AG04450 (cell line): ENCODE measurements at regions not wholly inside any gene's neighbourhood (a gene's known extent, or its start where the extent isn't known, plus 50 kb on each side); places are given as distances from the start of the nearest gene placed in this dataset.

ENCODE experiments used
- CTCF ChIA-PET: fragments of 300-600, 350-600 bp; formaldehyde crosslinking; extraction: SDS; loops from one replicate; lab custom pipeline; 2022; ENCODE audit warnings: antibody characterized with exemption, inconsistent platforms; lab: Charles Lee
- POLR2A ChIA-PET: fragments of 350-600 bp; formaldehyde crosslinking; extraction: SDS; loops from one replicate; lab custom pipeline; 2021; ENCODE audit warnings: antibody characterized with exemption, inconsistent platforms; lab: Yijun Ruan, JAX
- DNase-seq: peaks from one replicate; pipeline ENCODE4 v3.0.0-alpha.2; 2011; ENCODE audit warnings: low read depth, low spot score
- H3K27ac ChIP-seq: one replicate; pipeline ENCODE4 v1.5.1; 2012; ENCODE audit warnings: low read depth, low read length, control low read depth
- H3K27me3 ChIP-seq: one replicate; pipeline ENCODE4 v1.6.0; 2012; ENCODE audit warnings: low read length; ENCODE audit not compliant: control insufficient read depth, insufficient read depth
- H3K4me3 ChIP-seq: 2 replicates; pipeline ENCODE4 v1.5.1; 2011; ENCODE audit warnings: mild to moderate bottlenecking, low read depth, low read length, control low read depth
- H3K9me3 ChIP-seq: 2 replicates; pipeline ENCODE4 v1.5.1; 2012; ENCODE audit warnings: low read length; ENCODE audit not compliant: control insufficient read depth, insufficient read depth
- CTCF ChIP-seq: IDR thresholded peaks from 2 replicates; pipeline ENCODE4 v1.5.1; 2011; ENCODE audit warnings: low read depth, low read length, control low read depth, inconsistent platforms

DNA sequence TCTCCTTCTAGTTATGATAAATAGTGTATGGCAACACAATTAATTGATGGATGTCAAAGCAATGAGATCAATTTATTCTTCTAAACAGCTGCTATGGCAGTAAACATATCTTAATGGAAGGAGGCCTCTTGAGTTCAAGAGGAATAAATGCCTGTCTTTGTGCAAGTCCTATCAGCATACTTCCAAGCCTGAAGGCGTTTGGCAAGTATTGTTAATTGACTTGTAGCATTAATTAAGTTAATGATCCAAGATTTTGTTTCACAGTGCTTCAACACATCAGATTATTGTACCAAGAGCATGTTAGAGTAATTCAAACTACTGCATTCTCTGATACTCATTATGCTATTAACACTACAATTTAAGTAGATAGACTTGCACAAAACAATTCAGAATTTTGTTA lies 144.8 kb downstream of the FAT4 start:
- CTCF ChIA-PET: no interaction called here
- no peak for TF ChIP-seq CTCF
- Histone ChIP-seq H3K9me3 (no peaks in the 10 kb centered on the region), H3K27ac (no peak overlapping the region), H3K4me3 (no peak overlapping the region), H3K27me3 (no peaks in the 10 kb centered on the region)
- POLR2A ChIA-PET: no interaction called here
- no peak for DNase-seq

- no peak overlapping the region for H3K27ac ChIP-seq
- ChIA-PET POLR2A (no interaction called here), CTCF (no interaction called here)
Measured at GRCh38 chr4:125461676-125462363, 147.1 kb downstream of the FAT4 start.

GRCh38 chr4:125464146-125464545 lies 149.4 kb downstream of the FAT4 start:
- H3K9me3 ChIP-seq: no peaks in the 10 kb centered on the region
- no peak overlapping the region for H3K4me3 ChIP-seq
- no peak for DNase-seq
- TF ChIP-seq CTCF: no peak
- CTCF ChIA-PET: no interaction called here
- H3K27ac ChIP-seq: no peak overlapping the region
- no peaks in the 10 kb centered on the region for H3K27me3 ChIP-seq
- POLR2A ChIA-PET: no interaction called here

More at GRCh38 chr4:125461676-125462363, 147.1 kb downstream of the FAT4 start:
- Histone ChIP-seq H3K9me3 (no peaks in the 10 kb centered on the region), H3K4me3 (no peak overlapping the region), H3K27me3 (no peaks in the 10 kb centered on the region)
- no peak for DNase-seq
- TF ChIP-seq CTCF: no peak

- H3K9me3 ChIP-seq: no peaks in the 10 kb centered on the region
- no peak overlapping the region for H3K4me3 ChIP-seq
- no peak overlapping the region for H3K27ac ChIP-seq
- no peak for TF ChIP-seq CTCF
- ChIA-PET CTCF (no interaction called here), POLR2A (no interaction called here)
- no peaks in the 10 kb centered on the region for H3K27me3 ChIP-seq
- DNase-seq: no peak
Measured at GRCh38 chr4:125481334-125482045, 166.7 kb downstream of the FAT4 start.

GRCh38 chr4:125482822-125483221 lies 168.1 kb downstream of the FAT4 start:
- TF ChIP-seq CTCF: no peak
- CTCF ChIA-PET: no interaction called here
- DNase-seq: no peak
- Histone ChIP-seq H3K27ac (no peak overlapping the region), H3K27me3 (no peaks in the 10 kb centered on the region), H3K4me3 (no peak overlapping the region), H3K9me3 (no peaks in the 10 kb centered on the region)
- POLR2A ChIA-PET: no interaction called here
